Fibroblast of lung (primary cell): ENCODE measurements at regions not wholly inside any gene's neighbourhood (a gene's known extent, or its start where the extent isn't known, plus 50 kb on each side); places are given as distances from the start of the nearest gene placed in this dataset.
A peak's percentile ranks its signal among the peaks of the same experiment; 100 is the strongest.

Source experiments
- CTCF ChIP-seq, 2 donors: IDR thresholded peaks in 1 of 2; conservative IDR thresholded peaks in 1 of 2; 1 replicate in 1 of 2; 2 replicates in 1 of 2; pipeline ENCODE4 v1.5.1; 2011 to 2012; ENCODE audit warnings: low read length in 2 of 2, control low read depth in 1 of 2, inconsistent platforms in 1 of 2, low read depth in 1 of 2, mild to moderate bottlenecking in 1 of 2
- EZH2 ChIP-seq: IDR thresholded peaks from 2 replicates; pipeline ENCODE4 v1.5.1; 2012; ENCODE audit warnings: low read length, control low read depth, mild to moderate bottlenecking; ENCODE audit errors: missing control alignments

- peak; percentile 16 to 37 for TF ChIP-seq CTCF (conservative IDR thresholded peaks at IDR 0.05 in 1 of 2, IDR thresholded peaks at IDR 0.05 in 1 of 2; ENCODE audit: low read depth in 1 of 2, low read length in 2 of 2)
- TF ChIP-seq EZH2 = no peak
Measured at GRCh38 chr5:68884883-68885282, 208.9 kb upstream of the SLC30A5 start.
